GM21717 (cell line): ENCODE measurements at regions not wholly inside any gene's neighbourhood (a gene's known extent, or its start where the extent isn't known, plus 50 kb on each side); places are given as distances from the start of the nearest gene placed in this dataset.
"Not testable (repeated sequence)": the region's sequence is repeated elsewhere in the genome, so short reads cannot be mapped to it uniquely, and the experiment has no call there.

ENCODE experiments used
- ATAC-seq: cut with Tn5 transposase; IDR thresholded peaks from one replicate; pipeline ENCODE4 v1.9.1; 2021; ENCODE audit warnings: mild to moderate bottlenecking, moderate library complexity; ENCODE audit not compliant: unreplicated experiment

- ATAC-seq, result no peak
These were observed 146.6 kb downstream of the USP22 start for GRCh38 chr17:20896153-20896649.

- not testable (repeated sequence) for ATAC-seq
These were observed 144.1 kb downstream of the USP22 start for GRCh38 chr17:20898726-20899125.

DNA sequence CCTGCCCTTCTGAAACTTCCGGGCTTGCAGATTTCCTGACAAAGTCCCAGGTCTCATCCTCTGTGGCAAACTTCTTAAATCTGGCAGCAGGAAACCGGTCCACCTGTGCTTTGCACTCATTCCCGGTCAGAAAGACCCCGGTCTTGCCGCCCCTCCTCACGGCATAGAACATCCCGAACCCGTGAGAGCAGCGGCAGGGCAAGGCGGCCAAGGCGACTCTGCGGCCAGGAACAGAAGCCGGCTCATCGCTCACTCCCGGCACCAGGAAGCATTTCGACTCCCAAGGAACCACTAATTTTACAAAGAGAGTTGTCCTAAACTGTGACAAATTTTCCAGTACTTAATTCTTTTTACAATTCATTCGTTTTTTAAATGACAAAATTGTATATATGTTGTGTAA lies 140.3 kb downstream of the USP22 start:
- ATAC-seq, result not testable (repeated sequence)

GRCh38 chr17:20903549-20903948 lies 139.3 kb downstream of the USP22 start:
- ATAC-seq, result not testable (repeated sequence)

- peak; percentile 80 for ATAC-seq
These were observed 134.2 kb downstream of the USP22 start for GRCh38 chr17:20908313-20909267.

DNA sequence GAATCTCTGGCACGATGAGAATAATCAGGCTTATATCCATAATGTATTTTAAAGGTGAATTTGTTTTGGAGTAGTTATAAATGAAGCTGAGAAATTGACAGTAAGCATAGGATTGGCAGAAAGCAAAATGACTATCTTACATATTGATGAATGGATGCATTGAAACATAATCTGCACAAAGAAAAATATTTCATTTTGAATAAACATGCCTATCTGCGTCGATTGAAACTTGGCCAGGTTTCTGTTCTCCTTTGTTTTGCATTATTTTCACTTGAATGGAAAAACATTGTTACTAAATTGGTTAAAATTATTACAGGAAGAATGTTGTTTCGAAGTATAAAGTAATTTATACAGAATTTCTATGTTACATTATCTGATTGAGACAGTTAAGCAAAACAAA lies 128.2 kb downstream of the USP22 start:
- no peak for ATAC-seq

DNA sequence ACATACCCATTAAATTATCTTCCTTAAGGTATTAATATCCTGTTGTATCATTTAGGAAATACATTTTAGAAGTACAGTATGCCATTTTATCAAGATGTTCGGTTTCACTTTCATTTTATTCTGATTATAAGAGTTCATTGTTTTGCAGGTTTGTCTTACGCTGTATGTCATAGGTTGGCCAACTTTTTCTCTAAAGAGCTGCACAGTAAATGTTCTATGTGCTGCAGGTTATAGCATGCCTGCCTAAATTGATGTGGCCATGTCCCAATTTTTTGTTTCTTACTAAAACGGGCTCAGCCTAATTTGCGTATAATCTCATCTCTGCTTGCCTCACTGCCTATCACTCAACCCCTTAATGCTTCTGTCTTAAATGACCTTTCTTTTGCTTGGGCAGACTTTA lies 126.4 kb downstream of the USP22 start:
- ATAC-seq, result no peak

DNA sequence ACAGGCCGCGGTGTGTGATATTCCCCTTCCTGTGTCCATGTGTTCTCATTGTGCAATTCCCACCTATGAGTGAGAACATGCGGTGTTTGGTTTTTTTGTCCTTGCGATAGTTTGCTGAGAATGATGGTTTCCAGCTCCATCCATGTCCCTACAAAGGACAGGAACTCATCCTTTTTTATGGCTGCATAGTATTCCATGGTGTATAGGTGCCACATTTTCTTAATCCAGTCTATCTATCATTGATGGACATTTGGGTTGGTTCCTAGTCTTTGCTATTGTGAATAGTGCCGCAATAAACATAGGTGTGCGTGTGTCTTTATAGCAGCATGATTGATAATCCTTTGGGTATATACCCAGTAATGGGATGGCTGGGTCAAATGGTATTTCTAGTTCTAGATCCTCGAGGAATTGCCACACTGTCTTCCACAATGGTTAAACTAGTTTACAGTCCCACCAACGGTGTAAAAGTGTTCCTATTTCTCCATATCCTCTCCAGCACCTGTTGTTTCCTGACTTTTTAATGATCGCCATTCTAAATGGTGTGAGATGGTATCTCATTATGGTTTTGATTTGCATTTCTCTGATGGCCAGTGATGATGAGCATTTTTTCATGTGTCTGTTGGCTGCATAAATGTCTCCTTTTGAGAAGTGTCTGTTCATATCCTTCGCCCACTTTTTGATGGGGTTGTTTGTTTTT lies 125.1 kb downstream of the USP22 start:
- ATAC-seq, result not testable (repeated sequence)

DNA sequence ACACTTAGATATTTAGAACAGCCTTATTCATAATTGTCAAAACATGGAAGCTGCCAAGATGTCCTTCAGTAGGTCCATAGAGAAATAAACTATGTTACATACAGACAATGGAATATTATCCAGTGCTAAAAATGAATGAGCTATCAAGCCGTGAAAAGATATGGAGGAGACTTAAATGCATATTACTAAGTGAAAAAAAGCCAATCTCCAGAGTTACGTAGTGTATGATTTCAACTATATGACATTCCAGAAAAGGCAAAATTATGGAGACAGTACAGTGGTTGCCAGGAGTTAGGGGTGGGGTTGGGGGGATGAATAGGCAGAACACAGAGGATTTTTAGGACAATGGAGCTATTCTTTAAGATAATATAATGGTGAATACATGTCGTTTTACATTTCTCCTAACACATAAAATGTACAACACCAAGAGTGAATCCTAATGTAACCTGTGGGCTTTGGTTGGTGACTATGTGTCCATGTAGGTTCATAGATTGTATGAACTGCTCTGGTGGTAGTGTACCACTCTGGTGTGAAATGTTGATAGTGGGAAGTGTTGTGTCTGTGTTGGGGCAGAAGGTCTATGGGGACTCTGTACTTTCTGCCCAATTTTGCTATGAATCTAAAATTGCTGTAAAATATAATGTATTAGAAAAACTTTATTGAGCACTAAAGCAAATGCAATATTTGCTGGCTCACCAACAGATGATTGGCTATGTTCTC lies 122.6 kb downstream of the USP22 start:
- ATAC-seq, result no peak

GRCh38 chr17:20920815-20921199 lies 122.0 kb downstream of the USP22 start:
- ATAC-seq, result no peak

DNA sequence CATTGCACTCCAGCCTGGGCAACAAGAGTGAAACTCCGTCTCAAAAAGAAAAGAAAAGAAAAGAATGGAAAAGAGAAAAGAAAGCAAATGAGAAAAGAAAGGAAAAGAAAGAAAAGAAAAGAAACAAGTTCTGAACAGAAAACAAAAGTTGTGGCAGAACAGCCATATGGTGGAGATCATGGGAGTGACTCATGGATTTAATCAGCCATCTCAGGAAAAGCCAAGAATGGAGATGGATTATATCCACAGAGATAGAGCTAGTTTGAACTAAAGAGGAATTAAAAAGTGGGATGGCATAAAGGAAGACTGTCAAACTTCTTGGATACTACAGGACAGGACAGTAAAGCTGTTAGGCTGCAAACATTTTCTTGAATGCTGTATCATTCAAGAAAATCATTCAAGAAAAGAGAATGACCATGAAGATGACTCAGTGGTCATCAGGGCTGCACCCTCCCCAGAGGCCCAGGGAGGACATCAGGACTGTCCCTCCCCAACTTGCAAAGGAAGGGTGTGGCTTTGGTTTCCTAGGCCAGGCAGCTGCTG lies 120.6 kb downstream of the USP22 start:
- ATAC-seq, result no peak

DNA sequence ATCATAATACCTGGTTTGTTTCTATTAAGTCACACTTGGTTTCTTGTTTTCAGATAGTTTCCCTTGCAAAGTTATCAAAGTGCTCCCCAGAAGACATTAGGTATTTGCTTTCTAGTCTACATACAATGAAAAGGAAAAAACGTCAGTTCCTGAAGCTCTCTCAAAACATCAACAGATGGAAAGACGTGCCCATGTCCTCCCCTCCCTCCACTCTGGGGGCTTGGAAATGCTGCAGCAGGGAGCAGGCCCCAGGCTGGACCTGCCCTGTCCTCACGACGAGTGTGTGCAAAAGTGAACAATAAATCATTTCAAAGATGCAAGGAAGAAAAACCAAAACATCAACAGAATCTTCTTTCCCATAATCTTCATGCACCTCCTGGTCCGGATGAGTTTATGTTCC lies 118.5 kb downstream of the USP22 start:
- no peak for ATAC-seq

DNA sequence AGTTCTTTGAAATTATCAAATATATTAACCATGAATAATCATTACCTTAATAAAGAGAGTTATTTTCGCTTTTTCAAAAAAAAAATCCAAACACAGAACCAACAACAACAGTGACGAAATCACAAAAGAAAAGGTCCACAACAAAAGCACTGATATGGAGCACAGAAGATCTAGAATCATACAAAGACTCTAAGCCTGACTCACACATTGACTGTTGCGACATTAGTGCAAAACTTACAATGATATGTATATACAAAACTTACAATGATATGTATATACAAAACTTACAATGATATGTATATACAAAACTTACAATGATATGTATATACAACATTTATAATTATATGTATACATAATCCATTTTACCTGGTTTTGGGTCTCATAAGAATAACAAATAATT lies 117.7 kb downstream of the USP22 start:
- no peak for ATAC-seq

DNA sequence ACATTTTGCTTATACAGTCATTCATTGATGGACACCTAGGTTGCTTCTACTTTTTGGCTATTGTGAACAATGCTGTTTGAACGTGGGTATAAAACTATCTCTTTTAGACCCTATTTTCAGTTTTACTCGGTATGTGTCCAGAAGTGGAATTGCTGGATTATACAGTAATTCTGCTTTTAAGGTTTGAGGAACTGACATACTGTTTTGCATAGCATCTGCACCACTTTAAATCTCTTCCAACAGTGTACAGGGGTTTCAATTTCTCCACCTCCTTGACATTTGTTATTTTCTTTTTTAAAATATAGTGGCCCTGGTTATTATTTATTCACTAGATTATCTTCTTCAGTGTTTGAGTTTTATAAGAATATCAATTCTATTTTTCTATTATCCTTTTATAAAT lies 116.9 kb downstream of the USP22 start:
- no peak for ATAC-seq

DNA sequence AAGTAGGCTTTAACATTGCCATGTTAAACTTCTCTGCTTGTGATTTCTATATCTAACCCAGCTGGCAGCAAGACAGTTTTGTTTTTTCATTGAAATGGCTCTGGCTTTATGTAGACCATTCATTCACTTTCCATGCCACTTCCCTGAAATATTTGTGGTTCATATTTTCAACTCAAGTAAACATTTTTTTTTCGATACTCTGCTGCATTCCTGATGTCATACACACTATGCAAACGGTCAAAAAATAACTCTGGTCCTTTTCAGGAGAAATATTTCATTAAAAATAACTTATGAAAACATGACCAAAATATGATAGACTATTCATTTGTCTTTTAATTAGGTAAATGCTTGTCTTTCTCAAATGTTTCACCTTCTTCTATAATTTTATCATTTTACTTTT lies 116.3 kb downstream of the USP22 start:
- no peak for ATAC-seq

- ATAC-seq, result no peak
These were observed 115.4 kb downstream of the USP22 start for GRCh38 chr17:20927308-20927977.

GRCh38 chr17:20929334-20929733 lies 113.5 kb downstream of the USP22 start:
- ATAC-seq, result no peak

DNA sequence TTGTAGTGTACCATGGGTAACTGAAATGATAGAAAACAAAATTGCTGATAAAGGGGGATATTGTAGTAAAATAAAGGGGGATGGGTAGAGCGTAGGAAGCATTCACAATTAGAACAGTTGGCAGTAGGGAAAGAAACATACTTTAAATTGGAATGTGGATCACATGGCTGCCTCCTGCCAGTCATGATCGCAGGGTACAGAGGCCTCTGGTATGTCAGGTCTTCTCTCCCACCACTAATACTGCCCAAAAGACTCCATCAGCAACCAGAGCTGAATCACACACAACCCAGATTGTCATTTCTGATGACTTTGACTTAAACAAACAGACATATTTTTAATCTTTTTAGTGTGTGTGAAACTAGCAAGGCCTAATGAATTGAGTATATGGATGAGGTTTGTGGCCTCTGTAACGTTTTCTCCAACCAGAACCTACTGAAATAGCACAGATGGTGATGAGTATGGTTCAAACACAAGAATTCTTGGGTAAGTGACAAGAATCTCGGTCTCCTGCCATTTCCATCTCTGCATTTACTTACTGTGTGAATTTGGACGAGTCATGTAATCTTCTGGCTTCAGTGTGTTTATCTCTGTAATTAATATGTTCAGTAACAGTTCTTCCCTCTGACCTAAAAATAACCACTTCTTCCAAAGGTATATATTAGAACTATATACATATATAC lies 112.6 kb downstream of the USP22 start:
- no peak for ATAC-seq

GRCh38 chr17:20933040-20933439 lies 109.8 kb downstream of the USP22 start:
- not testable (repeated sequence) for ATAC-seq

GRCh38 chr17:20934288-20934687 lies 108.5 kb downstream of the USP22 start:
- ATAC-seq, result no peak
